AG04450 (cell line): ENCODE measurements at regions not wholly inside any gene's neighbourhood (a gene's known extent, or its start where the extent isn't known, plus 50 kb on each side); places are given as distances from the start of the nearest gene placed in this dataset.

Experiments used
- CTCF ChIA-PET: fragments of 300-600, 350-600 bp; formaldehyde crosslinking; extraction: SDS; loops from one replicate; lab custom pipeline; 2022; ENCODE audit warnings: antibody characterized with exemption, inconsistent platforms; lab: Charles Lee
- POLR2A ChIA-PET: fragments of 350-600 bp; formaldehyde crosslinking; extraction: SDS; loops from one replicate; lab custom pipeline; 2021; ENCODE audit warnings: antibody characterized with exemption, inconsistent platforms; lab: Yijun Ruan, JAX
- DNase-seq: peaks from one replicate; pipeline ENCODE4 v3.0.0-alpha.2; 2011; ENCODE audit warnings: low read depth, low spot score
- H3K27ac ChIP-seq: one replicate; pipeline ENCODE4 v1.5.1; 2012; ENCODE audit warnings: low read depth, low read length, control low read depth
- H3K27me3 ChIP-seq: one replicate; pipeline ENCODE4 v1.6.0; 2012; ENCODE audit warnings: low read length; ENCODE audit not compliant: control insufficient read depth, insufficient read depth
- H3K4me3 ChIP-seq: 2 replicates; pipeline ENCODE4 v1.5.1; 2011; ENCODE audit warnings: mild to moderate bottlenecking, low read depth, low read length, control low read depth
- H3K9me3 ChIP-seq: 2 replicates; pipeline ENCODE4 v1.5.1; 2012; ENCODE audit warnings: low read length; ENCODE audit not compliant: control insufficient read depth, insufficient read depth
- CTCF ChIP-seq: IDR thresholded peaks from 2 replicates; pipeline ENCODE4 v1.5.1; 2011; ENCODE audit warnings: low read depth, low read length, control low read depth, inconsistent platforms

- Histone ChIP-seq H3K27ac (no peak overlapping the region), H3K27me3 (no peaks in the 10 kb centered on the region), H3K4me3 (no peak overlapping the region), H3K9me3 (no peaks in the 10 kb centered on the region)
- TF ChIP-seq CTCF: no peak
- ChIA-PET POLR2A (no interaction called here), CTCF (interaction anchor here (0.6 kb wide), 1 partner anchor 19 kb away, joined by 3 read pairs; no protein-coding TSS in a partner anchor)
- no peak for DNase-seq
These were observed 138.7 kb upstream of the GHR start for GRCh38 chr5:42284584-42284983.

GRCh38 chr5:42285230-42285629 is 138.0 kb upstream of the GHR start:
- Histone ChIP-seq H3K9me3 (no peaks in the 10 kb centered on the region), H3K27me3 (no peaks in the 10 kb centered on the region), H3K4me3 (no peak overlapping the region), H3K27ac (no peak overlapping the region)
- CTCF ChIA-PET: interaction anchor here (0.6 kb wide), 1 partner anchor 74 kb away, joined by 4 read pairs; no protein-coding TSS in a partner anchor
- POLR2A ChIA-PET: no interaction called here
- TF ChIP-seq CTCF: no peak
- no peak for DNase-seq

- Histone ChIP-seq H3K4me3 (no peak overlapping the region), H3K27me3 (no peaks in the 10 kb centered on the region), H3K9me3 (no peaks in the 10 kb centered on the region), H3K27ac (no peak overlapping the region)
- POLR2A ChIA-PET: no interaction called here
- no peak for DNase-seq
- CTCF ChIA-PET: no interaction called here
- TF ChIP-seq CTCF: no peak
These were observed 122.7 kb upstream of the GHR start for GRCh38 chr5:42300496-42300895.

GRCh38 chr5:42301349-42301748 is 121.9 kb upstream of the GHR start:
- no peak for DNase-seq
- Histone ChIP-seq H3K27me3 (no peaks in the 10 kb centered on the region), H3K9me3 (no peaks in the 10 kb centered on the region), H3K27ac (no peak overlapping the region), H3K4me3 (no peak overlapping the region)
- POLR2A ChIA-PET: no interaction called here
- CTCF ChIA-PET: no interaction called here
- TF ChIP-seq CTCF: no peak

- ChIA-PET POLR2A (no interaction called here), CTCF (no interaction called here)
- no peak for TF ChIP-seq CTCF
- no peaks in the 10 kb centered on the region for H3K27me3 ChIP-seq
- DNase-seq: no peak
- H3K4me3 ChIP-seq: no peak overlapping the region
- no peak overlapping the region for H3K27ac ChIP-seq
- no peaks in the 10 kb centered on the region for H3K9me3 ChIP-seq
These were observed 121.1 kb upstream of the GHR start for GRCh38 chr5:42302186-42302585.
